Coronary artery (tissue), 2 donors: ENCODE measurements at regions not wholly inside any gene's neighbourhood (a gene's known extent, or its start where the extent isn't known, plus 50 kb on each side); places are given as distances from the start of the nearest gene placed in this dataset.

Experiments used
- DNase-seq: peaks from one replicate; pipeline ENCODE4 v3.0.0-alpha.2; 2017; ENCODE audit warnings: low spot score
- H3K27ac ChIP-seq, 2 donors: fragments of 200-600 bp; sonication (generic); one replicate each; pipeline ENCODE4 v1.5.1; 2016 to 2019
- H3K4me3 ChIP-seq: fragments of 200-600 bp; sonication (generic); 2 replicates; pipeline ENCODE4 v1.5.1; 2016; ENCODE audit warnings: mild to moderate bottlenecking, moderate library complexity
- CTCF ChIP-seq: fragments of 200-600 bp; sonication (generic); IDR thresholded peaks from one replicate; pipeline ENCODE4 v1.5.1; 2019; ENCODE audit warnings: antibody characterized with exemption

GRCh38 chr2:18771212-18771611 is 181.8 kb upstream of the NT5C1B start:
- no peak overlapping the region for H3K27ac ChIP-seq
- no peak for DNase-seq
- no peak overlapping the region for H3K4me3 ChIP-seq
- TF ChIP-seq CTCF = no peak

GRCh38 chr2:18763338-18763737 is 174.0 kb upstream of the NT5C1B start:
- no peak for DNase-seq
- Histone ChIP-seq H3K27ac (no peak overlapping the region), H3K4me3 (no peak overlapping the region)
- TF ChIP-seq CTCF = no peak

- TF ChIP-seq CTCF = no peak
- Histone ChIP-seq H3K27ac (no peak overlapping the region), H3K4me3 (no peak overlapping the region)
- DNase-seq = no peak
Measured at GRCh38 chr2:18762667-18763066, 173.3 kb upstream of the NT5C1B start.

GRCh38 chr2:18754286-18754685 is 164.9 kb upstream of the NT5C1B start:
- TF ChIP-seq CTCF = no peak
- DNase-seq = no peak
- Histone ChIP-seq H3K4me3 (no peak overlapping the region), H3K27ac (no peak overlapping the region)

- no peak for TF ChIP-seq CTCF
Measured at GRCh38 chr2:18753722-18754121, 164.4 kb upstream of the NT5C1B start.

GRCh38 chr2:18752667-18753422 is 163.5 kb upstream of the NT5C1B start:
- no peak overlapping the region for H3K27ac ChIP-seq
- no peak for TF ChIP-seq CTCF
- no peak overlapping the region for H3K4me3 ChIP-seq
- DNase-seq = no peak

More at GRCh38 chr2:18753722-18754121, 164.4 kb upstream of the NT5C1B start:
- no peak overlapping the region for H3K27ac ChIP-seq
- H3K4me3 ChIP-seq = no peak overlapping the region
- DNase-seq = no peak

GRCh38 chr2:18752022-18752493 is 162.7 kb upstream of the NT5C1B start:
- TF ChIP-seq CTCF = no peak
- Histone ChIP-seq H3K4me3 (no peak overlapping the region), H3K27ac (peak overlapping the region in 1 of 2 donors; percentile 34)
- DNase-seq = no peak
